ENCODE measurements at regions not wholly inside any gene's neighbourhood (a gene's known extent, or its start where the extent isn't known, plus 50 kb on each side); places are given as distances from the start of the nearest gene placed in this dataset.
A peak's percentile ranks its signal among the peaks of the same experiment; 100 is the strongest.
"Not testable (repeated sequence)": the region's sequence is repeated elsewhere in the genome, so short reads cannot be mapped to it uniquely, and the experiment has no call there.

DNA sequence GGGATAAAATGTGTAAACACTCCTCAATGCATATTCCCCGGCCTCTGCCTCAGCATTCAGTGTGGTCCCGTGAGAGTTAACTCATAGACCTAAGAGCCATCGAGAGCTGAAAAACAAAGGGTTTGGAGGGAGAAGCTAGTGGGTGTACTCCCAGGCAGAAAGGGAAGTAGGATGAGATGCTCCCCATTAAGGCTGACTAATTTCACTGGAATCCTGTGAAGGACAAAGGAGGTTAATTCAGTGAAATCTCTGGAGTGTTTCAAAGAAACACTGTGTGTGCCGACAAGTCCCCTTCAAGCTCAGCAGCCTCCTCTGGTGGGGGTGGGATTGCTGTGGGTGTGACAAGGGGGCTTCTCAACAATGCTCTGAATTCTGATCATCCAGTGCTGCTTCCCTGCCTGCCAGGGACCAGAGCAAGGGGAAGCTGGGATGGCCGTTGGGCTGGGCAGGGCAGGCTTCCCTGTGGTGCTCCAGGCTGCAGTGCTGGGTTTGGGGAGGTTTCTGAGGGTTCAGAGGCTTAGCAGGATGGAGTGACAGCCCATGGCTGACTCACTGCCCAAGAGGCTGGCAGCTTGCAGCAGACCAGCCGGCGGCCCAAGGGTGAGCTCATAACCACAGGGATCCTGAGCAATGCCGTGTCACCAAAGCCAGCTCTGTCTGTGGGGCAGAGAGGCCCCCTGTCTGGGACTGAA lies 61.4 kb upstream of the BMAL1 start:
- peaks cover 20% of the 10 kb centered on the region for H3K4me1 ChIP-seq (ENCODE audit: control insufficient read depth, insufficient read depth, low read length)
- peak overlapping the region; percentile 45 for H3K27ac ChIP-seq (ENCODE audit: insufficient read depth, low read depth, low read length, poor library complexity, severe bottlenecking)
- no peaks in the 10 kb centered on the region for H3K27me3 ChIP-seq (ENCODE audit: control insufficient read depth, insufficient read depth, low read length, poor library complexity, severe bottlenecking)
- H3K4me3 ChIP-seq (ENCODE audit: insufficient read depth, low read depth, low read length): no peak overlapping the region
- no peaks in the 10 kb centered on the region for H3K36me3 ChIP-seq (ENCODE audit: control insufficient read depth, insufficient read depth, low read length)
- no peaks in the 10 kb centered on the region for H3K9me3 ChIP-seq (ENCODE audit: control insufficient read depth, low read length)
- WGBS, 2 experiments: 36 to 42% methylated on average over 8 of the region's 8 CpGs

DNA sequence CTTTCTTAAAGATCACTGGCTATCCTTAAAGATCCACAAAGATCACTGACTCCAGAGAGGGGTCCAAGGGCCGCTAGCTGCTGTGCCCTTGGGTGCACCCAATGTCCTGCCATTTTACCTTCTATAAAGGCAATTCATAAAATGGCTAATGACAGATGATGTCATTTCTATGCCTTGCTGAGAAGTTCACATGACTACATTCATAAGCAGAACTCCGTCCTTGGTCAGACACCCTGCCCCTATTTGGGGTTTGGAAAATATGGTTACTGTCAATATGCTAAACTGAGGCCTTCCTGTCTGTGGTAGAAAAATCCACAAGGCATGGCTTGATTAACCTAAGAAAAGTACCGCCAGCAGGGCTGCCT lies 60.9 kb upstream of the BMAL1 start:
- no peaks in the 10 kb centered on the region for H3K9me3 ChIP-seq (ENCODE audit: control insufficient read depth, low read length)
- peaks cover 20% of the 10 kb centered on the region for H3K4me1 ChIP-seq (ENCODE audit: control insufficient read depth, insufficient read depth, low read length)
- no peaks in the 10 kb centered on the region for H3K36me3 ChIP-seq (ENCODE audit: control insufficient read depth, insufficient read depth, low read length)
- no peaks in the 10 kb centered on the region for H3K27me3 ChIP-seq (ENCODE audit: control insufficient read depth, insufficient read depth, low read length, poor library complexity, severe bottlenecking)
- WGBS, 2 experiments: 80 to 86% methylated on average over 3 of the region's 3 CpGs
- no peak overlapping the region for H3K27ac ChIP-seq (ENCODE audit: insufficient read depth, low read depth, low read length, poor library complexity, severe bottlenecking)
- H3K4me3 ChIP-seq (ENCODE audit: insufficient read depth, low read depth, low read length): no peak overlapping the region

GRCh38 chr11:13218685-13219084 lies 58.9 kb upstream of the BMAL1 start:
- peaks cover 34% of the 10 kb centered on the region for H3K4me1 ChIP-seq (ENCODE audit: control insufficient read depth, insufficient read depth, low read length)
- H3K27ac ChIP-seq (ENCODE audit: insufficient read depth, low read depth, low read length, poor library complexity, severe bottlenecking); H3K4me3 ChIP-seq (ENCODE audit: insufficient read depth, low read depth, low read length); H3K36me3 ChIP-seq (ENCODE audit: control insufficient read depth, insufficient read depth, low read length); H3K27me3 ChIP-seq (ENCODE audit: control insufficient read depth, insufficient read depth, low read length, poor library complexity, severe bottlenecking); H3K9me3 ChIP-seq (ENCODE audit: control insufficient read depth, low read length): not testable (repeated sequence)
- WGBS, 2 experiments: 95 to 100% methylated on average over 1 of the region's 1 CpG

DNA sequence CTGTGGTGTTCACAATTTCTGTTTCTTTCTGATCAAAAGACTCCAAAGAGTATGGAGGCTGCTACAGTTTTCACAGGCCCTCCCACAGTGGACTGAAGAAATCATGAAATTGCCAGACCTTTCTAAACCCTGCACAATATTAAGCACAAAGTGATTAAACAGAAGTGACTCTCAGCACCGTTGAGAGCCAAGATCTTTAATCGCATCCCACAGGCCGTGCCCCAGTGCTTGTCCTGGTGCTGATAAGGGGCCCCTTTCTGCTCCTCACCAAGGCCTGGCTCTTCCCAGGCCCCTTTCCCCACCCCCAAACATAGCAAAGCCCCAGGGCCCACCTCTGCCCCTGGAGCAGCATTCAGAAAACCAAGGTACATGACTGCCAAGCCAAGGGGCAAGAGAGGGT lies 57.4 kb upstream of the BMAL1 start:
- Histone ChIP-seq H3K9me3 (ENCODE audit: control insufficient read depth, low read length) (no peaks in the 10 kb centered on the region), H3K4me1 (ENCODE audit: control insufficient read depth, insufficient read depth, low read length) (peaks cover 27% of the 10 kb centered on the region), H3K27me3 (ENCODE audit: control insufficient read depth, insufficient read depth, low read length, poor library complexity, severe bottlenecking) (no peaks in the 10 kb centered on the region), H3K36me3 (ENCODE audit: control insufficient read depth, insufficient read depth, low read length) (no peaks in the 10 kb centered on the region), H3K27ac (ENCODE audit: insufficient read depth, low read depth, low read length, poor library complexity, severe bottlenecking) (no peak overlapping the region), H3K4me3 (ENCODE audit: insufficient read depth, low read depth, low read length) (no peak overlapping the region)
- whole genome bisulfite sequencing, 2 experiments: 92 to 95% methylated on average over 3 of the region's 3 CpGs

DNA sequence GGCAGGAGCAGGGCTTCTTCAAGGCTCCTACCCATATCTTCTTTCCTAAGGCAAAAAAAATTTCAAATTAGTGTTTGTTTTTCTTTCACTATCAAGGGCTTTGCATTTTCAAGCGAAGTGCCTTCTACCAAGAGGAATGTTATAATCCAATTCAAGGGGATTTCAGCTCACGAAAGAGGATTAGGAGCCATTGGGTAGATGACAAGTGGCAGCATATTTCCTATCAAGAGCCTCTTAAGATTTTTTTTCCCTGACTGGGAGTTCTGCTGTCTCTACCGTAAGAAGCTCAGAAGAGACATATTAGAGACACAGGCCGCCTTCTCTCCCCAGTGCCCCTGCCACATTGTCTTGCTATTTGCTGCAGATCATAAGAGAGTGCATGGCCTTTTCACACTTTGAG lies 55.9 kb upstream of the BMAL1 start:
- Histone ChIP-seq H3K27ac (ENCODE audit: insufficient read depth, low read depth, low read length, poor library complexity, severe bottlenecking) (peak overlapping the region; percentile 62), H3K27me3 (ENCODE audit: control insufficient read depth, insufficient read depth, low read length, poor library complexity, severe bottlenecking) (no peaks in the 10 kb centered on the region), H3K9me3 (ENCODE audit: control insufficient read depth, low read length) (no peaks in the 10 kb centered on the region), H3K36me3 (ENCODE audit: control insufficient read depth, insufficient read depth, low read length) (no peaks in the 10 kb centered on the region), H3K4me3 (ENCODE audit: insufficient read depth, low read depth, low read length) (no peak overlapping the region), H3K4me1 (ENCODE audit: control insufficient read depth, insufficient read depth, low read length) (peaks cover 19% of the 10 kb centered on the region)
- 45 to 65% methylated on average over 4 of the region's 4 CpGs for WGBS, 2 experiments

GRCh38 chr11:13222285-13222684 lies 55.3 kb upstream of the BMAL1 start:
- peaks cover 14% of the 10 kb centered on the region for H3K4me1 ChIP-seq (ENCODE audit: control insufficient read depth, insufficient read depth, low read length)
- no peaks in the 10 kb centered on the region for H3K27me3 ChIP-seq (ENCODE audit: control insufficient read depth, insufficient read depth, low read length, poor library complexity, severe bottlenecking)
- WGBS, 2 experiments: 58 to 62% methylated on average over 3 of the region's 3 CpGs
- no peaks in the 10 kb centered on the region for H3K9me3 ChIP-seq (ENCODE audit: control insufficient read depth, low read length)
- peak overlapping the region; percentile 62 for H3K27ac ChIP-seq (ENCODE audit: insufficient read depth, low read depth, low read length, poor library complexity, severe bottlenecking)
- no peak overlapping the region for H3K4me3 ChIP-seq (ENCODE audit: insufficient read depth, low read depth, low read length)
- no peaks in the 10 kb centered on the region for H3K36me3 ChIP-seq (ENCODE audit: control insufficient read depth, insufficient read depth, low read length)

- Histone ChIP-seq H3K27ac (ENCODE audit: insufficient read depth, low read depth, low read length, poor library complexity, severe bottlenecking) (no peak overlapping the region), H3K36me3 (ENCODE audit: control insufficient read depth, insufficient read depth, low read length) (no peaks in the 10 kb centered on the region)
- 72 to 74% methylated on average over 5 of the region's 5 CpGs for WGBS, 2 experiments
These were observed 54.5 kb upstream of the BMAL1 start for GRCh38 chr11:13223112-13223511.

DNA sequence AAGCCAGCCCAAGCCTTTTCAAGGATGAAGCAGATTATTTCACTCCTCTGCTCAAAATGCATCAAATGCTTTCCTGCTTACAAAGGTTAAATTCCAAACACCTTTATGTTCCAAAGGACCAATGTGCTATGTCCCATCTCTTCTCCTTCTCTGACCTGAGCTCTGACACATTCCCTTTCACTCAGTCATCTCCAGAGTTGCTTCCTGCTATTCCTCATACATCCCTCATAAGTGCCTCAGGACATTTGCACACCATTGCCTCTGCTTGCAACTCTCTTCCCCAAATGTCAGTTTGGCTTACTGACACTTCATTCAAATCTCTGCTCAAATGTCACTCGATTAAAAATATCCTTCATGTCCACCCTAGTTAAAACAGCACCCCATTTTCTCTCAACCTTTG lies 53.3 kb upstream of the BMAL1 start:
- Histone ChIP-seq H3K4me3 (ENCODE audit: insufficient read depth, low read depth, low read length) (no peak overlapping the region), H3K27ac (ENCODE audit: insufficient read depth, low read depth, low read length, poor library complexity, severe bottlenecking) (no peak overlapping the region), H3K4me1 (ENCODE audit: control insufficient read depth, insufficient read depth, low read length) (peaks cover 14% of the 10 kb centered on the region), H3K27me3 (ENCODE audit: control insufficient read depth, insufficient read depth, low read length, poor library complexity, severe bottlenecking) (no peaks in the 10 kb centered on the region), H3K36me3 (ENCODE audit: control insufficient read depth, insufficient read depth, low read length) (no peaks in the 10 kb centered on the region), H3K9me3 (ENCODE audit: control insufficient read depth, low read length) (no peaks in the 10 kb centered on the region)
- WGBS, 2 experiments: 90 to 94% methylated on average over 1 of the region's 1 CpG

More at GRCh38 chr11:13223112-13223511, 54.5 kb upstream of the BMAL1 start:
- H3K9me3 ChIP-seq (ENCODE audit: control insufficient read depth, low read length): no peaks in the 10 kb centered on the region
- H3K27me3 ChIP-seq (ENCODE audit: control insufficient read depth, insufficient read depth, low read length, poor library complexity, severe bottlenecking): no peaks in the 10 kb centered on the region
- no peak overlapping the region for H3K4me3 ChIP-seq (ENCODE audit: insufficient read depth, low read depth, low read length)
- peaks cover 14% of the 10 kb centered on the region for H3K4me1 ChIP-seq (ENCODE audit: control insufficient read depth, insufficient read depth, low read length)

- Histone ChIP-seq H3K9me3 (ENCODE audit: control insufficient read depth, low read length) (no peaks in the 10 kb centered on the region), H3K4me1 (ENCODE audit: control insufficient read depth, insufficient read depth, low read length) (peaks cover 22% of the 10 kb centered on the region), H3K36me3 (ENCODE audit: control insufficient read depth, insufficient read depth, low read length) (no peaks in the 10 kb centered on the region), H3K27ac (ENCODE audit: insufficient read depth, low read depth, low read length, poor library complexity, severe bottlenecking) (no peak overlapping the region), H3K4me3 (ENCODE audit: insufficient read depth, low read depth, low read length) (no peak overlapping the region), H3K27me3 (ENCODE audit: control insufficient read depth, insufficient read depth, low read length, poor library complexity, severe bottlenecking) (no peaks in the 10 kb centered on the region)
- 79 to 85% methylated on average over 10 of the region's 10 CpGs for WGBS, 2 experiments
These were observed 52.3 kb upstream of the BMAL1 start for GRCh38 chr11:13225038-13226001.

DNA sequence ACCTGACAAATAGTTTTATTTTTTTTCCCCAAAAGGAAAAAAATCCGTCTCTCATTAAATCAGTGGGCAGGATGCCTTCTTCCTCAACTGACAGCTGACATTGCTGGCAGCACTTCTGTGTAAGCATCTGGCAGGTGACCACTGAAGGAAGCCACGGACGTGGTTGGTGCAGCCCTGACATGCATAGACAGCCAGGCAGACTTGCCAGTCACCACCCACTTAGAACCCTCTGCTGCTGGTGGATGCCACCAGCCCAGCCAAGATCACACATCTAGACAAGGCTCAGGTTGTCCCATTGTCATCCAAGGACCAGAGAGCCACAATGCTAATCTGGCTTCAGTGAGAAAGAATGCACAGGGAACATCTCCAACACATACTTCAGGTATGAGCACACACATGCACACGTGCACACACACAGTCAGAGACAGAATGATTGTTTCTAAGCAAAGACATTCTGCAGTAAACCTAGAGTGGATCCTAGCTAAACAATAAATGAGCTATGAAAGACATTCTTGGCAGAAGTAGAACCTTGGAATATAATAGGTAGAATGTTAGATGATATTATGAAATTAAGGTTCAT lies 49.8 kb upstream of the BMAL1 start:
- no peaks in the 10 kb centered on the region for H3K27me3 ChIP-seq (ENCODE audit: control insufficient read depth, insufficient read depth, low read length, poor library complexity, severe bottlenecking)
- H3K27ac ChIP-seq (ENCODE audit: insufficient read depth, low read depth, low read length, poor library complexity, severe bottlenecking): no peak overlapping the region
- H3K4me3 ChIP-seq (ENCODE audit: insufficient read depth, low read depth, low read length): no peak overlapping the region
- WGBS, 2 experiments: 88 to 97% methylated on average over 4 of the region's 4 CpGs
- no peaks in the 10 kb centered on the region for H3K36me3 ChIP-seq (ENCODE audit: control insufficient read depth, insufficient read depth, low read length)
- H3K9me3 ChIP-seq (ENCODE audit: control insufficient read depth, low read length): no peaks in the 10 kb centered on the region
- peaks cover 13% of the 10 kb centered on the region for H3K4me1 ChIP-seq (ENCODE audit: control insufficient read depth, insufficient read depth, low read length)
